H9 (cell line): ENCODE measurements at regions not wholly inside any gene's neighbourhood (a gene's known extent, or its start where the extent isn't known, plus 50 kb on each side); places are given as distances from the start of the nearest gene placed in this dataset.

Source experiments
- DNase-seq: peaks from one replicate; pipeline ENCODE4 v3.0.0-alpha.2; 2017
- H2AFZ ChIP-seq: one replicate; pipeline ENCODE4 v1.6.1; 2013; ENCODE audit warnings: mild to moderate bottlenecking, low read length, control low read depth, moderate library complexity
- H2AK5ac ChIP-seq: 2 replicates; pipeline ENCODE4 v1.6.1; 2013; ENCODE audit warnings: low read length, control low read depth, mixed read lengths; ENCODE audit not compliant: insufficient read length
- H2BK120ac ChIP-seq: one replicate; pipeline ENCODE4 v1.6.1; 2013; ENCODE audit warnings: low read depth, mild to moderate bottlenecking, low read length, control low read depth, inconsistent platforms; ENCODE audit not compliant: poor library complexity, severe bottlenecking
- H2BK12ac ChIP-seq: 2 replicates; pipeline ENCODE4 v1.6.1; 2013; ENCODE audit warnings: low read length, control low read depth, mixed read lengths, low read depth; ENCODE audit not compliant: insufficient read length
- H2BK15ac ChIP-seq: 2 replicates; pipeline ENCODE4 v1.6.1; 2013; ENCODE audit warnings: low read depth, low read length, control low read depth
- H2BK20ac ChIP-seq: one replicate; pipeline ENCODE4 v1.6.1; 2013; ENCODE audit warnings: low read depth, mild to moderate bottlenecking, low read length, control low read depth, inconsistent platforms; ENCODE audit not compliant: poor library complexity, severe bottlenecking
- H2BK5ac ChIP-seq: 2 replicates; pipeline ENCODE4 v1.6.1; 2013; ENCODE audit warnings: low read length, control low read depth, mixed read lengths; ENCODE audit not compliant: insufficient read length
- H3K14ac ChIP-seq: 2 replicates; pipeline ENCODE4 v1.6.1; 2013; ENCODE audit warnings: low read length, control low read depth; ENCODE audit not compliant: insufficient read depth
- H3K18ac ChIP-seq: 2 replicates; pipeline ENCODE4 v1.6.1; 2013; ENCODE audit warnings: low read depth, mild to moderate bottlenecking, mixed read lengths, low read length, control low read depth; ENCODE audit not compliant: insufficient read length
- H3K23ac ChIP-seq: 2 replicates; pipeline ENCODE4 v1.6.1; 2013; ENCODE audit warnings: low read length, control low read depth, mixed read lengths, low read depth; ENCODE audit not compliant: insufficient read length
- H3K23me2 ChIP-seq: 2 replicates; pipeline ENCODE4 v1.6.1; 2013; ENCODE audit warnings: low read depth, mild to moderate bottlenecking, mixed read lengths, low read length, control low read depth; ENCODE audit not compliant: insufficient read length, poor library complexity, severe bottlenecking
- H3K27ac ChIP-seq: 2 replicates; pipeline ENCODE4 v1.5.1; 2013; ENCODE audit warnings: low read length, control low read depth, mixed read lengths, low read depth; ENCODE audit not compliant: insufficient read length
- H3K27me3 ChIP-seq: 2 replicates; pipeline ENCODE4 v1.6.1; 2013; ENCODE audit warnings: low read length, control low read depth, inconsistent platforms; ENCODE audit not compliant: insufficient read depth
- H3K4ac ChIP-seq: 2 replicates; pipeline ENCODE4 v1.6.1; 2013; ENCODE audit warnings: low read depth, mild to moderate bottlenecking, control low read depth, inconsistent platforms, low read length, moderate library complexity
- H3K4me1 ChIP-seq: 2 replicates; pipeline ENCODE4 v1.6.1; 2013; ENCODE audit warnings: low read length, control low read depth, inconsistent platforms; ENCODE audit not compliant: insufficient read depth
- H3K4me2 ChIP-seq: 2 replicates; pipeline ENCODE4 v1.6.1; 2013; ENCODE audit warnings: low read length, control low read depth, mixed read lengths; ENCODE audit not compliant: insufficient read length, insufficient read depth
- H3K56ac ChIP-seq: 2 replicates; pipeline ENCODE4 v1.6.1; 2013; ENCODE audit warnings: low read depth, mild to moderate bottlenecking, mixed read lengths, low read length, control low read depth; ENCODE audit not compliant: insufficient read length
- H3K79me1 ChIP-seq: 2 replicates; pipeline ENCODE4 v1.6.1; 2013; ENCODE audit warnings: low read depth, mild to moderate bottlenecking, moderate library complexity, low read length, control low read depth, inconsistent platforms; ENCODE audit not compliant: insufficient read depth, poor library complexity, severe bottlenecking
- H3K79me2 ChIP-seq: 2 replicates; pipeline ENCODE4 v1.6.1; 2013; ENCODE audit warnings: low read length, control low read depth, inconsistent platforms; ENCODE audit not compliant: insufficient read depth
- H3K9ac ChIP-seq: 2 replicates; pipeline ENCODE4 v1.6.1; 2013; ENCODE audit warnings: low read length, control low read depth, mixed read lengths; ENCODE audit not compliant: insufficient read length; ENCODE audit errors: extremely low read depth
- H3K9me3 ChIP-seq: one replicate; pipeline ENCODE4 v1.6.1; 2013; ENCODE audit warnings: low read depth, low read length, inconsistent platforms; ENCODE audit not compliant: control insufficient read depth
- H3T11ph ChIP-seq: one replicate; pipeline ENCODE4 v1.6.1; 2013; ENCODE audit warnings: mild to moderate bottlenecking, low read length, control low read depth, inconsistent platforms
- H4K20me1 ChIP-seq: one replicate; pipeline ENCODE4 v1.6.1; 2013; ENCODE audit not compliant: control insufficient read depth, insufficient read length, insufficient read depth
- H4K5ac ChIP-seq: 2 replicates; pipeline ENCODE4 v1.6.1; 2013; ENCODE audit warnings: low read depth, mild to moderate bottlenecking, mixed read lengths, low read length, control low read depth; ENCODE audit not compliant: insufficient read length
- H4K8ac ChIP-seq: replicated peaks from 2 replicates; pipeline ENCODE4 v1.6.1; 2013; ENCODE audit warnings: low read length, control low read depth, mixed read lengths, low read depth; ENCODE audit not compliant: insufficient read length
- H4K91ac ChIP-seq: 2 replicates; pipeline ENCODE4 v1.6.1; 2013; ENCODE audit warnings: low read depth, mild to moderate bottlenecking, moderate library complexity, mixed read lengths, low read length, control low read depth; ENCODE audit not compliant: insufficient read length
- H3K27ac Mint-ChIP-seq, 3 experiments: 2 replicates in 2 of 3; 3 replicates in 1 of 3; pipeline ENCODE4 v1.8.0; 2020 to 2021; ENCODE audit warnings: mixed read lengths in 3 of 3, mild to moderate bottlenecking in 1 of 3, moderate library complexity in 1 of 3
- H3K27me3 Mint-ChIP-seq: 2 replicates; pipeline ENCODE4 v1.8.0; 2021; ENCODE audit warnings: low read depth, mild to moderate bottlenecking, moderate library complexity, mixed read lengths
- H3K36me3 Mint-ChIP-seq, 3 experiments: 2 replicates in 2 of 3; 3 replicates in 1 of 3; pipeline ENCODE4 v1.8.0; 2020 to 2021; ENCODE audit warnings: low read depth in 3 of 3, mixed read lengths in 3 of 3; ENCODE audit not compliant: insufficient read depth in 1 of 3
- H3K4me1 Mint-ChIP-seq, 2 experiments: 2 replicates each; pipeline ENCODE4 v1.8.0; 2020; ENCODE audit warnings: mixed read lengths in 2 of 2
- H3K4me3 Mint-ChIP-seq, 2 experiments: 2 replicates in 1 of 2; 3 replicates in 1 of 2; pipeline ENCODE4 v1.8.0; 2020 to 2021; ENCODE audit warnings: mild to moderate bottlenecking in 2 of 2, mixed read lengths in 2 of 2, moderate library complexity in 1 of 2
- H3K9me3 Mint-ChIP-seq, 2 experiments: 2 replicates in 1 of 2; 3 replicates in 1 of 2; pipeline ENCODE4 v1.8.0; 2020; ENCODE audit warnings: mild to moderate bottlenecking in 2 of 2, mixed read lengths in 2 of 2, moderate library complexity in 1 of 2
- WGBS: extraction: QIAGEN DNeasy Blood & Tissue Kit; methylation state at CpG from one replicate; pipeline ENCODE4 v1.1.7; 2013; ENCODE audit warnings: missing lambda C conversion rate, low lambda C conversion rate, mixed read lengths; ENCODE audit not compliant: insufficient read length; ENCODE audit errors: extremely low coverage; 5-methylcytosine and 5-hydroxymethylcytosine counted together
- TF ChIP-seq, protein P1 (sequence below): fragments of 200-600 bp; sonication (generic); conservative IDR thresholded peaks from 3 replicates; pipeline ENCODE4 v1.8.0; 2021; ENCODE audit warnings: antibody characterized with exemption, mild to moderate bottlenecking

- no peaks in the 10 kb centered on the region for H3K79me2 ChIP-seq
- no peak overlapping the region for H3K27ac ChIP-seq
- no peak overlapping the region for H4K91ac ChIP-seq
- WGBS, result no CpG with 5 or more reads among the region's 3 CpGs
- no peaks in the 10 kb centered on the region; the same call in 1 of the 2 replicates for H3K4me1 ChIP-seq
- H3K9ac ChIP-seq, result no peak overlapping the region
- Mint-ChIP-seq H3K9me3 (no peaks in the 10 kb centered on the region; a peak in 1 of 5 replicates), H3K4me1 (peaks cover 5 to 6% of the 10 kb centered on the region in 2 experiments; a peak in 2 of 4 replicates), H3K36me3 (no peaks in the 10 kb centered on the region), H3K27ac (no peak overlapping the region), H3K27me3 (no peaks in the 10 kb centered on the region; the same call in none of the 2 replicates), H3K4me3 (no peak overlapping the region)
- H3K14ac ChIP-seq, result no peak overlapping the region
- H3K23me2 ChIP-seq, result peaks cover 5% of the 10 kb centered on the region
- no peak overlapping the region for H2BK15ac ChIP-seq
- H2BK20ac ChIP-seq, result no peak overlapping the region
- no peak overlapping the region for H2BK120ac ChIP-seq
- no peak overlapping the region for H2BK12ac ChIP-seq
- no peak overlapping the region for H4K5ac ChIP-seq
- no peak for DNase-seq
- no peak overlapping the region for H3K56ac ChIP-seq
- H3K18ac ChIP-seq, result no peak overlapping the region
- H4K20me1 ChIP-seq, result no peaks in the 10 kb centered on the region
- no peak overlapping the region for H3K4me2 ChIP-seq
- no peaks in the 10 kb centered on the region for H3K9me3 ChIP-seq
- H3K79me1 ChIP-seq, result no peaks in the 10 kb centered on the region
- TF ChIP-seq, protein P1, sequence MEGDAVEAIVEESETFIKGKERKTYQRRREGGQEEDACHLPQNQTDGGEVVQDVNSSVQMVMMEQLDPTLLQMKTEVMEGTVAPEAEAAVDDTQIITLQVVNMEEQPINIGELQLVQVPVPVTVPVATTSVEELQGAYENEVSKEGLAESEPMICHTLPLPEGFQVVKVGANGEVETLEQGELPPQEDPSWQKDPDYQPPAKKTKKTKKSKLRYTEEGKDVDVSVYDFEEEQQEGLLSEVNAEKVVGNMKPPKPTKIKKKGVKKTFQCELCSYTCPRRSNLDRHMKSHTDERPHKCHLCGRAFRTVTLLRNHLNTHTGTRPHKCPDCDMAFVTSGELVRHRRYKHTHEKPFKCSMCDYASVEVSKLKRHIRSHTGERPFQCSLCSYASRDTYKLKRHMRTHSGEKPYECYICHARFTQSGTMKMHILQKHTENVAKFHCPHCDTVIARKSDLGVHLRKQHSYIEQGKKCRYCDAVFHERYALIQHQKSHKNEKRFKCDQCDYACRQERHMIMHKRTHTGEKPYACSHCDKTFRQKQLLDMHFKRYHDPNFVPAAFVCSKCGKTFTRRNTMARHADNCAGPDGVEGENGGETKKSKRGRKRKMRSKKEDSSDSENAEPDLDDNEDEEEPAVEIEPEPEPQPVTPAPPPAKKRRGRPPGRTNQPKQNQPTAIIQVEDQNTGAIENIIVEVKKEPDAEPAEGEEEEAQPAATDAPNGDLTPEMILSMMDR, result no peak
- H2BK5ac ChIP-seq, result no peak overlapping the region
- H2AFZ ChIP-seq, result no peak overlapping the region
- no peak overlapping the region for H4K8ac ChIP-seq
- H2AK5ac ChIP-seq, result no peak overlapping the region
- H3K23ac ChIP-seq, result no peak overlapping the region
- H3T11ph ChIP-seq, result no peak overlapping the region
- no peak overlapping the region for H3K4ac ChIP-seq
- peaks cover 10% of the 10 kb centered on the region; the same call in 1 of the 2 replicates for H3K27me3 ChIP-seq
Observed at GRCh38 chr17:56681561-56682266, 88.2 kb downstream of the NOG start.
